Endothelial cell of umbilical vein (primary cell): ENCODE measurements at regions not wholly inside any gene's neighbourhood (a gene's known extent, or its start where the extent isn't known, plus 50 kb on each side); places are given as distances from the start of the nearest gene placed in this dataset.

Experiments
- EZH2 ChIP-seq: IDR thresholded peaks from 2 replicates; pipeline ENCODE4 v1.6.1; 2012; ENCODE audit warnings: borderline replicate concordance, low read depth, mild to moderate bottlenecking, moderate library complexity, low read length, inconsistent platforms; ENCODE audit not compliant: severe bottlenecking
- FOS ChIP-seq: IDR thresholded peaks from 2 replicates; pipeline ENCODE4 v1.6.1; 2011; ENCODE audit warnings: mild to moderate bottlenecking, low read length, moderate library complexity, borderline replicate concordance; ENCODE audit not compliant: insufficient read depth
- POLR2A ChIP-seq: IDR thresholded peaks from 2 replicates; pipeline ENCODE4 v1.6.1; 2012; ENCODE audit warnings: low read depth, mild to moderate bottlenecking, control low read depth, low read length
- TF ChIP-seq, protein P1 (sequence below), 2 donors: IDR thresholded peaks; 1 replicate in 1 of 2; 2 replicates in 1 of 2; pipeline ENCODE4 v1.5.1; 2011; ENCODE audit warnings: low read length in 2 of 2, mild to moderate bottlenecking in 2 of 2, moderate library complexity in 2 of 2, control low read depth in 1 of 2, inconsistent platforms in 1 of 2, low read depth in 1 of 2; ENCODE audit not compliant: insufficient read depth in 1 of 2; ENCODE audit errors: extremely low read depth in 1 of 2
- TF ChIP-seq, protein P2 (sequence below): IDR thresholded peaks from 2 replicates; pipeline ENCODE4 v1.6.1; 2011; ENCODE audit not compliant: insufficient read depth, insufficient read length

DNA sequence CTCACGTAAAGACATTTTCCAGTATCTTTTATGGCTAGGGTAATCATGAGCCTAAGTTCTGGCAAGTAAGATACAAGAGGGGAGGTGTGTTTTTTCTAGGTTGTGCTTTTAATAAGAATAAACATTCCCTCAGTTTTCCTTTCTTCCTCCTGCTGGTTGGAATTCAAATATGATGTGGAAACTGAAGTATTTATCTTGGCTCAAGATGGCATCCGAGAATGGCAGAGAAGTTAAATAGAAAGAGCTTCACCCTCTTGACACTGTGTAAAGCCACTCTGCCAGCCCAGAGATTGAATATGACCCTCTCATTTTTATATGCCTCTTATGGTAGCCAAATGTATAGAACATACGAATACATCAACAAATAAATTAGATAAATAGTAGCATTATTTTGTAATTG is 438.4 kb downstream of the ISL1 start:
- TF ChIP-seq, protein P1, sequence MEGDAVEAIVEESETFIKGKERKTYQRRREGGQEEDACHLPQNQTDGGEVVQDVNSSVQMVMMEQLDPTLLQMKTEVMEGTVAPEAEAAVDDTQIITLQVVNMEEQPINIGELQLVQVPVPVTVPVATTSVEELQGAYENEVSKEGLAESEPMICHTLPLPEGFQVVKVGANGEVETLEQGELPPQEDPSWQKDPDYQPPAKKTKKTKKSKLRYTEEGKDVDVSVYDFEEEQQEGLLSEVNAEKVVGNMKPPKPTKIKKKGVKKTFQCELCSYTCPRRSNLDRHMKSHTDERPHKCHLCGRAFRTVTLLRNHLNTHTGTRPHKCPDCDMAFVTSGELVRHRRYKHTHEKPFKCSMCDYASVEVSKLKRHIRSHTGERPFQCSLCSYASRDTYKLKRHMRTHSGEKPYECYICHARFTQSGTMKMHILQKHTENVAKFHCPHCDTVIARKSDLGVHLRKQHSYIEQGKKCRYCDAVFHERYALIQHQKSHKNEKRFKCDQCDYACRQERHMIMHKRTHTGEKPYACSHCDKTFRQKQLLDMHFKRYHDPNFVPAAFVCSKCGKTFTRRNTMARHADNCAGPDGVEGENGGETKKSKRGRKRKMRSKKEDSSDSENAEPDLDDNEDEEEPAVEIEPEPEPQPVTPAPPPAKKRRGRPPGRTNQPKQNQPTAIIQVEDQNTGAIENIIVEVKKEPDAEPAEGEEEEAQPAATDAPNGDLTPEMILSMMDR (IDR thresholded peaks at IDR 0.05; ENCODE audit: extremely low read depth in 1 of 2, insufficient read depth in 1 of 2, low read depth in 1 of 2, low read length in 2 of 2) = peak in 1 of 2 donors; percentile 18
- TF ChIP-seq POLR2A (no peak), EZH2 (no peak), FOS (no peak)
- TF ChIP-seq, protein P2, sequence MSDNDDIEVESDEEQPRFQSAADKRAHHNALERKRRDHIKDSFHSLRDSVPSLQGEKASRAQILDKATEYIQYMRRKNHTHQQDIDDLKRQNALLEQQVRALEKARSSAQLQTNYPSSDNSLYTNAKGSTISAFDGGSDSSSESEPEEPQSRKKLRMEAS = no peak
